GM19468 (cell line): ENCODE measurements at regions not wholly inside any gene's neighbourhood (a gene's known extent, or its start where the extent isn't known, plus 50 kb on each side); places are given as distances from the start of the nearest gene placed in this dataset.
A peak's percentile ranks its signal among the peaks of the same experiment; 100 is the strongest.

Source experiments
- ATAC-seq: cut with Tn5 transposase; IDR thresholded peaks from one replicate; pipeline ENCODE4 v1.9.1; 2021; ENCODE audit warnings: mild to moderate bottlenecking, moderate library complexity, moderate number of reproducible peaks; ENCODE audit not compliant: unreplicated experiment; ENCODE audit errors: extremely low read depth

- peak; percentile 85 for ATAC-seq
Observed at GRCh38 chr5:164809821-164810220, 1304.4 kb downstream of the MAT2B start.

GRCh38 chr5:164818445-164818844, 1313.0 kb downstream of the MAT2B start:
- no peak for ATAC-seq

GRCh38 chr5:164824671-164825070, 1319.3 kb downstream of the MAT2B start:
- no peak for ATAC-seq

- no peak for ATAC-seq
Observed at GRCh38 chr5:164832516-164832915, 1327.1 kb downstream of the MAT2B start.

GRCh38 chr5:164844348-164844747, 1338.9 kb downstream of the MAT2B start:
- no peak for ATAC-seq

GRCh38 chr5:164860896-164861295, 1355.5 kb downstream of the MAT2B start:
- no peak for ATAC-seq

- ATAC-seq: no peak
Observed at GRCh38 chr5:164861610-164862009, 1356.2 kb downstream of the MAT2B start.

- ATAC-seq: no peak
Observed at GRCh38 chr5:164868761-164869160, 1363.3 kb downstream of the MAT2B start.

GRCh38 chr5:164869325-164869724, 1363.9 kb downstream of the MAT2B start:
- ATAC-seq: no peak

GRCh38 chr5:164876793-164877192, 1371.4 kb downstream of the MAT2B start:
- ATAC-seq: no peak

- ATAC-seq: no peak
Observed at GRCh38 chr5:164881442-164881841, 1376.0 kb downstream of the MAT2B start.

- ATAC-seq: no peak
Observed at GRCh38 chr5:164885179-164885578, 1379.8 kb downstream of the MAT2B start.

GRCh38 chr5:164893071-164893470, 1387.7 kb downstream of the MAT2B start:
- no peak for ATAC-seq

- no peak for ATAC-seq
Observed at GRCh38 chr5:164898705-164899104, 1393.3 kb downstream of the MAT2B start.

GRCh38 chr5:164909673-164910072, 1404.3 kb downstream of the MAT2B start:
- ATAC-seq: no peak

GRCh38 chr5:164921722-164922121, 1416.3 kb downstream of the MAT2B start:
- no peak for ATAC-seq

GRCh38 chr5:164934039-164934438, 1428.6 kb downstream of the MAT2B start:
- no peak for ATAC-seq

GRCh38 chr5:164934561-164934960, 1429.1 kb downstream of the MAT2B start:
- no peak for ATAC-seq

- no peak for ATAC-seq
Observed at GRCh38 chr5:164941132-164941531, 1435.7 kb downstream of the MAT2B start.

GRCh38 chr5:164950927-164951326, 1445.5 kb downstream of the MAT2B start:
- no peak for ATAC-seq

- no peak for ATAC-seq
Observed at GRCh38 chr5:164951570-164951969, 1446.2 kb downstream of the MAT2B start.

- no peak for ATAC-seq
Observed at GRCh38 chr5:164958688-164959087, 1453.3 kb downstream of the MAT2B start.

- ATAC-seq: no peak
Observed at GRCh38 chr5:164959761-164960160, 1454.3 kb downstream of the MAT2B start.
